ENCODE measurements at regions not wholly inside any gene's neighbourhood (a gene's known extent, or its start where the extent isn't known, plus 50 kb on each side); places are given as distances from the start of the nearest gene placed in this dataset.

DNA sequence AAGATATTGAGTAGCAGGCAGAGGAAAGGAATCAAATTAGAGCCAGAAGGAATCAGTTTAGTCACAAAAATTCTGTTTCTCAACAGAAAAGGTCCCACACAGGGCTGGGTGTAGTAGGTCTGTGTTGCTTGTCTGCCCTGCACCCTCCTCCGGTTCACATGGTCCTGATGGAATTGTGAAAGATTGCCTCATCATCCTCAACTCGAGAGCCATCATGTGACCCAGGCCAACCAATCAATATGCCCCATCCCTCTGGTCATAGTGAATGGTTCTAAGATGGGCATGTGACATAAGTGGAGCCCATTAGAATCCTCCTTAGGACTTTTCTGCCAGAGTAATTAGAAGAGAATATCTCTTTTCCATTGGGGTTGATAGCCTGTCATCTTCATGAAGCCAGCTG, 56.7 kb upstream of the RAD23B start:
- ChIA-PET CTCF (no interaction called here), POLR2A (no interaction called here)
- no peaks in the 10 kb centered on the region for H3K4me1 Mint-ChIP-seq
- Histone ChIP-seq H3K79me2 (ENCODE audit: control insufficient read depth, insufficient read depth, low read length) (no peaks in the 10 kb centered on the region), H3K4me1 (ENCODE audit: control insufficient read depth in 2 of 2, insufficient read depth in 2 of 2, low read length in 2 of 2) (no peaks in the 10 kb centered on the region), H2AFZ (ENCODE audit: insufficient read depth, low read depth, low read length, poor library complexity, severe bottlenecking) (no peak overlapping the region), H4K20me1 (ENCODE audit: control insufficient read depth, insufficient read depth, low read length, poor library complexity, severe bottlenecking) (no peaks in the 10 kb centered on the region), H3K9ac (ENCODE audit: low read length) (no peak overlapping the region), H3K27ac (ENCODE audit: low read length in 2 of 2) (no peak overlapping the region), H3K4me2 (replicated peaks; ENCODE audit: low read depth, low read length, poor library complexity, severe bottlenecking) (no peak overlapping the region), H3K27me3 (replicated peaks in 1 of 4; ENCODE audit: control extremely low read depth in 1 of 4, control insufficient read depth in 3 of 4, insufficient read depth in 4 of 4, low read length in 3 of 4) (peaks cover 0 to 17% (median 7%) of the 10 kb centered on the region in 4 experiments), H3K9me3 (ENCODE audit: control extremely low read depth in 1 of 3, control insufficient read depth in 2 of 3, insufficient read depth in 1 of 3, low read length in 2 of 3) (no peaks in the 10 kb centered on the region), H3K4me3 (ENCODE audit: control extremely low read depth in 1 of 5, extremely low read depth in 1 of 5, insufficient read depth in 1 of 5, low read depth in 2 of 5, low read length in 4 of 5) (no peak overlapping the region), H3K36me3 (replicated peaks in 1 of 2; ENCODE audit: control extremely low read depth in 1 of 2, control insufficient read depth in 1 of 2, extremely low read depth in 1 of 2, insufficient read depth in 2 of 2, low read length in 1 of 2) (no peaks in the 10 kb centered on the region)
- intact Hi-C loops (cut with micrococcal nuclease) = no loop called here
- H3K9me3 Mint-ChIP-seq (ENCODE audit: insufficient read depth) = no peaks in the 10 kb centered on the region
- TF ChIP-seq CTCF (IDR thresholded peaks at IDR 0.05) (no peak), EZH2 (IDR thresholded peaks at IDR 0.05; ENCODE audit: borderline replicate concordance, insufficient read depth, low read depth, low read length, poor library complexity, severe bottlenecking) (no peak)
- no peak for ATAC-seq (ENCODE audit: low read depth)
- no CpG with 5 or more reads among the region's 2 CpGs for WGBS (ENCODE audit: insufficient coverage)
- H3K27ac Mint-ChIP-seq = no peak overlapping the region
- peaks cover 52% of the 10 kb centered on the region for H3K27me3 Mint-ChIP-seq
- no peak overlapping the region for H3K4me3 Mint-ChIP-seq
- DNase-seq = no peak

- Mint-ChIP-seq H3K4me1 (no peaks in the 10 kb centered on the region), H3K4me3 (no peak overlapping the region), H3K9me3 (ENCODE audit: insufficient read depth) (no peaks in the 10 kb centered on the region), H3K27ac (no peak overlapping the region), H3K27me3 (peaks cover 59% of the 10 kb centered on the region)
- POLR2A ChIA-PET = no interaction called here
- Histone ChIP-seq H3K27ac (ENCODE audit: low read length in 2 of 2) (no peak overlapping the region), H3K36me3 (replicated peaks in 1 of 2; ENCODE audit: control extremely low read depth in 1 of 2, control insufficient read depth in 1 of 2, extremely low read depth in 1 of 2, insufficient read depth in 2 of 2, low read length in 1 of 2) (no peaks in the 10 kb centered on the region), H3K4me2 (replicated peaks; ENCODE audit: low read depth, low read length, poor library complexity, severe bottlenecking) (no peak overlapping the region), H4K20me1 (ENCODE audit: control insufficient read depth, insufficient read depth, low read length, poor library complexity, severe bottlenecking) (no peaks in the 10 kb centered on the region), H3K27me3 (replicated peaks in 1 of 4; ENCODE audit: control extremely low read depth in 1 of 4, control insufficient read depth in 3 of 4, insufficient read depth in 4 of 4, low read length in 3 of 4) (peaks cover 0 to 17% (median 7%) of the 10 kb centered on the region in 4 experiments), H3K9me3 (ENCODE audit: control extremely low read depth in 1 of 3, control insufficient read depth in 2 of 3, insufficient read depth in 1 of 3, low read length in 2 of 3) (no peaks in the 10 kb centered on the region), H2AFZ (ENCODE audit: insufficient read depth, low read depth, low read length, poor library complexity, severe bottlenecking) (no peak overlapping the region), H3K4me1 (ENCODE audit: control insufficient read depth in 2 of 2, insufficient read depth in 2 of 2, low read length in 2 of 2) (no peaks in the 10 kb centered on the region), H3K79me2 (ENCODE audit: control insufficient read depth, insufficient read depth, low read length) (no peaks in the 10 kb centered on the region), H3K4me3 (ENCODE audit: control extremely low read depth in 1 of 5, extremely low read depth in 1 of 5, insufficient read depth in 1 of 5, low read depth in 2 of 5, low read length in 4 of 5) (no peak overlapping the region), H3K9ac (ENCODE audit: low read length) (no peak overlapping the region)
- ATAC-seq (ENCODE audit: low read depth) (no peak), DNase-seq (no peak)
- CTCF ChIA-PET = interaction anchor here (0.9 to 1.0 kb wide), 2 partner anchors 12 to 18 kb away, joined by 3 to 4 read pairs; no protein-coding TSS in a partner anchor
- no peak for TF ChIP-seq CTCF (IDR thresholded peaks at IDR 0.05)
- TF ChIP-seq EZH2 (IDR thresholded peaks at IDR 0.05; ENCODE audit: borderline replicate concordance, insufficient read depth, low read depth, low read length, poor library complexity, severe bottlenecking) = no peak
- intact Hi-C loops (cut with micrococcal nuclease) = no loop called here
- 86% methylated on average over 1 of the region's 3 CpGs for WGBS (ENCODE audit: insufficient coverage)
Observed at GRCh38 chr9:107227774-107228173, 55.3 kb upstream of the RAD23B start.
